SK-N-SH (cell line): ENCODE measurements at regions not wholly inside any gene's neighbourhood (a gene's known extent, or its start where the extent isn't known, plus 50 kb on each side); places are given as distances from the start of the nearest gene placed in this dataset.

Experiments
- EP300 ChIP-seq, 2 experiments: IDR thresholded peaks; 2 replicates each; pipeline versions ENCODE4 v1.4.0 to v1.6.1; 2012; ENCODE audit warnings: borderline replicate concordance in 1 of 2, low read depth in 1 of 2, low read length in 1 of 2
- JUND ChIP-seq: IDR thresholded peaks from 2 replicates; pipeline ENCODE4 v1.4.0; 2012
- MAX ChIP-seq: IDR thresholded peaks from 2 replicates; pipeline ENCODE4 v1.4.0; 2012; ENCODE audit warnings: low read depth
- RAD21 ChIP-seq: IDR thresholded peaks from 2 replicates; pipeline ENCODE4 v1.6.1; 2012; ENCODE audit warnings: mild to moderate bottlenecking, low read length
- RFX5 ChIP-seq: IDR thresholded peaks from 2 replicates; pipeline ENCODE4 v1.6.1; 2012; ENCODE audit warnings: mild to moderate bottlenecking, improper control_type of control experiment, low read length
- RXRA ChIP-seq: IDR thresholded peaks from 2 replicates; pipeline ENCODE4 v1.4.0; 2012; ENCODE audit warnings: low read depth, mild to moderate bottlenecking, borderline replicate concordance
- SMC3 ChIP-seq: IDR thresholded peaks from 2 replicates; pipeline ENCODE4 v1.6.1; 2012; ENCODE audit warnings: low read depth, low read length, improper control_type of control experiment
- TF ChIP-seq, protein P1 (sequence below): fragments of 200-600 bp; sonication (generic); IDR thresholded peaks from 2 replicates; pipeline ENCODE4 v1.6.1; 2017; ENCODE audit warnings: antibody characterized with exemption, mild to moderate bottlenecking, moderate library complexity

DNA sequence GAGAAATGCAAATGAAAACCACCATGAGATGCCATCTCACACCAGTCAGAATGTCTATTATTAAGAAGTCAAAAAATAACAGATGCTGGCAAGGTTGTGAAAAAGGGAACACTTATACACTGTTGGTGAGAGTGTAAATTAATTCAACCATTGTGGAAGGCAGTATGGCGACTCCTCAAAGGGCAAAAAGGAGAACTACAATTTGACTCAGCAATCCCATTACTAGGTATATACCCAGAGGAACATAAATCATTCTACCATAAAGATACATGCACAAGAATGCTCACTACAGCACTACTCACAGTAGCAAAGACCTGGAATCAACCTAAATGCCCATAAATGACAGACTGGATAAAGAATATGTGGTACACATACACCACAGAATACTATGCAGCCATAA lies 161.1 kb upstream of the PDGFD start:
- TF ChIP-seq EP300 (IDR thresholded peaks at IDR 0.05; ENCODE audit: borderline replicate concordance in 1 of 2, low read depth in 1 of 2, low read length in 1 of 2) (no peak), RAD21 (no peak), RFX5 (no peak), JUND (no peak), MAX (no peak), SMC3 (no peak), RXRA (no peak)
- TF ChIP-seq, protein P1, sequence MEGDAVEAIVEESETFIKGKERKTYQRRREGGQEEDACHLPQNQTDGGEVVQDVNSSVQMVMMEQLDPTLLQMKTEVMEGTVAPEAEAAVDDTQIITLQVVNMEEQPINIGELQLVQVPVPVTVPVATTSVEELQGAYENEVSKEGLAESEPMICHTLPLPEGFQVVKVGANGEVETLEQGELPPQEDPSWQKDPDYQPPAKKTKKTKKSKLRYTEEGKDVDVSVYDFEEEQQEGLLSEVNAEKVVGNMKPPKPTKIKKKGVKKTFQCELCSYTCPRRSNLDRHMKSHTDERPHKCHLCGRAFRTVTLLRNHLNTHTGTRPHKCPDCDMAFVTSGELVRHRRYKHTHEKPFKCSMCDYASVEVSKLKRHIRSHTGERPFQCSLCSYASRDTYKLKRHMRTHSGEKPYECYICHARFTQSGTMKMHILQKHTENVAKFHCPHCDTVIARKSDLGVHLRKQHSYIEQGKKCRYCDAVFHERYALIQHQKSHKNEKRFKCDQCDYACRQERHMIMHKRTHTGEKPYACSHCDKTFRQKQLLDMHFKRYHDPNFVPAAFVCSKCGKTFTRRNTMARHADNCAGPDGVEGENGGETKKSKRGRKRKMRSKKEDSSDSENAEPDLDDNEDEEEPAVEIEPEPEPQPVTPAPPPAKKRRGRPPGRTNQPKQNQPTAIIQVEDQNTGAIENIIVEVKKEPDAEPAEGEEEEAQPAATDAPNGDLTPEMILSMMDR = no peak
